HepG2 (cell line): ENCODE measurements at regions not wholly inside any gene's neighbourhood (a gene's known extent, or its start where the extent isn't known, plus 50 kb on each side); places are given as distances from the start of the nearest gene placed in this dataset.

ENCODE experiments used
- ATAC-seq: fragments of 200-7000 bp; cut with Tn5 transposase; 3 replicates; pipeline ENCODE4 v1.9.1; 2020; ENCODE audit warnings: mild to moderate bottlenecking, moderate library complexity
- BruUV-seq: library from RNA; stranded (reverse); fragments of 400-500 nt; replicated peaks from 2 replicates; lab custom pipeline; 2021; lab: Mats Ljungman, UMichigan
- CTCF ChIA-PET: fragments of 300-600 bp; formaldehyde crosslinking; extraction: SDS; loops from one replicate; lab custom pipeline; 2021; ENCODE audit warnings: low total read pairs, inconsistent platforms, low intra/inter-chr PET ratio; lab: Yijun Ruan, JAX
- POLR2A ChIA-PET: fragments of 350-600 bp; sonication (Branson Sonifier 250); formaldehyde crosslinking; loops from one replicate; lab custom pipeline; 2020; ENCODE audit warnings: antibody characterized with exemption, inconsistent platforms; lab: Yijun Ruan, JAX
- DNase-seq: peaks from one replicate; pipeline ENCODE4 v3.0.0-alpha.2; 2015; ENCODE audit warnings: low spot score
- FAIRE-seq: peaks from 3 replicates; lab custom pipeline; 2011; peaks lifted over from hg19 to GRCh38; lab: Jason Lieb, UNC
- H2AFZ ChIP-seq: one replicate; pipeline ENCODE4 v1.6.1; 2011; ENCODE audit warnings: low read length, inconsistent platforms
- H3K27ac ChIP-seq: fragments of 300-600 bp; 3 replicates; pipeline ENCODE4 v1.8.0; 2011; ENCODE audit warnings: mixed run types, mild to moderate bottlenecking, mixed read lengths, low read length, inconsistent platforms; ENCODE audit not compliant: insufficient read depth; ENCODE audit errors: extremely low read length
- H3K27me3 ChIP-seq, 2 experiments: fragments of 200-600 bp in 1 of 2; 2 replicates in 1 of 2; 3 replicates in 1 of 2; pipeline versions ENCODE4 v1.6.0 to v1.8.0; 2011; ENCODE audit warnings: low read length in 2 of 2, mild to moderate bottlenecking in 2 of 2, moderate library complexity in 2 of 2, inconsistent platforms in 1 of 2; ENCODE audit not compliant: insufficient read depth in 2 of 2, control insufficient read depth in 1 of 2
- H3K36me3 ChIP-seq, 2 experiments: fragments of 200-600 bp in 1 of 2; replicated peaks in 1 of 2; 2 replicates in 1 of 2; 3 replicates in 1 of 2; pipeline versions ENCODE4 v1.5.1 to v1.8.0; 2011; ENCODE audit warnings: low read length in 2 of 2, inconsistent platforms in 1 of 2; ENCODE audit not compliant: insufficient read depth in 2 of 2, control insufficient read depth in 1 of 2
- H3K4me1 ChIP-seq: 2 replicates; pipeline ENCODE4 v1.5.1; 2012; ENCODE audit warnings: low read length, inconsistent platforms; ENCODE audit not compliant: insufficient read depth
- H3K4me2 ChIP-seq: 2 replicates; pipeline ENCODE4 v1.6.0; 2011; ENCODE audit warnings: low read depth, low read length, inconsistent platforms
- H3K4me3 ChIP-seq, 3 experiments: fragments of 200-600 bp in 1 of 3; sonication (generic), shearing (Covaris generic) in 1 of 3; replicated peaks in 1 of 3; 2 replicates each; pipeline ENCODE4 v1.5.1; 2011 to 2016; ENCODE audit warnings: low read length in 3 of 3, inconsistent platforms in 2 of 3, low read depth in 2 of 3, mild to moderate bottlenecking in 2 of 3, control low read depth in 1 of 3, mixed read lengths in 1 of 3; ENCODE audit not compliant: insufficient read depth in 1 of 3
- H3K79me2 ChIP-seq: one replicate; pipeline ENCODE4 v1.6.1; 2011; ENCODE audit warnings: low read length, inconsistent platforms; ENCODE audit not compliant: insufficient read depth
- H3K9ac ChIP-seq: 2 replicates; pipeline ENCODE4 v1.6.0; 2011; ENCODE audit warnings: mild to moderate bottlenecking, low read depth, low read length, inconsistent platforms; ENCODE audit not compliant: insufficient read depth
- H3K9me3 ChIP-seq: 2 replicates; pipeline ENCODE4 v1.5.1; 2012; ENCODE audit warnings: mild to moderate bottlenecking, low read length
- H4K20me1 ChIP-seq: 2 replicates; pipeline ENCODE4 v1.6.0; 2011; ENCODE audit warnings: inconsistent platforms, mild to moderate bottlenecking, low read length, moderate library complexity; ENCODE audit not compliant: insufficient read depth
- ARHGAP35 ChIP-seq: sonication (generic); formaldehyde crosslinking; IDR thresholded peaks from 2 replicates; pipeline ENCODE4 v1.9.0; 2022; ENCODE audit warnings: mild to moderate bottlenecking, inconsistent platforms, moderate library complexity, missing genetic modification reagents, borderline replicate concordance
- HNF1A ChIP-seq, 2 experiments: sonication (generic) in 1 of 2; formaldehyde crosslinking in 1 of 2; IDR thresholded peaks; 2 replicates each; pipeline versions ENCODE4 v1.4.0 to v1.6.1; 2016 to 2020; ENCODE audit warnings: borderline replicate concordance in 1 of 2, low read depth in 1 of 2, mild to moderate bottlenecking in 1 of 2, missing genetic modification reagents in 1 of 2
- KAT2B ChIP-seq: fragments of 150-350 bp; IDR thresholded peaks from 2 replicates; pipeline ENCODE4 v1.6.1; 2014; ENCODE audit warnings: low read depth, low read length, borderline replicate concordance
- PAX8 ChIP-seq: sonication (generic); formaldehyde crosslinking; IDR thresholded peaks from 2 replicates; pipeline ENCODE4 v1.8.0; 2022; ENCODE audit warnings: mild to moderate bottlenecking, missing genetic modification reagents, borderline replicate concordance
- SUZ12 ChIP-seq: fragments of 150-350 bp; IDR thresholded peaks from 2 replicates; pipeline ENCODE4 v1.6.1; 2014; ENCODE audit warnings: low read depth, low read length
- TBX2 ChIP-seq: sonication (generic); formaldehyde crosslinking; IDR thresholded peaks from 2 replicates; pipeline ENCODE4 v1.5.0; 2020; ENCODE audit warnings: missing genetic modification reagents, mild to moderate bottlenecking, borderline replicate concordance
- ZBTB1 ChIP-seq: sonication (generic); formaldehyde crosslinking; IDR thresholded peaks from 2 replicates; pipeline ENCODE4 v1.4.0; 2020; ENCODE audit warnings: missing genetic modification reagents, borderline replicate concordance
- ZEB1 ChIP-seq: IDR thresholded peaks from 2 replicates; pipeline ENCODE4 v1.6.1; 2012; ENCODE audit warnings: mild to moderate bottlenecking, low read depth, inconsistent platforms; ENCODE audit not compliant: insufficient replicate concordance
- ZNF333 ChIP-seq: sonication (generic); formaldehyde crosslinking; IDR thresholded peaks from 2 replicates; pipeline ENCODE4 v1.4.0; 2020; ENCODE audit warnings: mild to moderate bottlenecking, missing genetic modification reagents, borderline replicate concordance
- ZNF354B ChIP-seq: sonication (generic); formaldehyde crosslinking; IDR thresholded peaks from 2 replicates; pipeline ENCODE4 v1.8.0; 2022; ENCODE audit warnings: mild to moderate bottlenecking, missing genetic modification reagents
- ZNF580 ChIP-seq: IDR thresholded peaks from 2 replicates; pipeline ENCODE4 v1.6.1; 2016; ENCODE audit warnings: low read depth, borderline replicate concordance
- ZNF639 ChIP-seq: conservative IDR thresholded peaks from 2 replicates; pipeline ENCODE4 v1.6.1; 2018; ENCODE audit warnings: missing genetic modification reagents
- WGBS: methylation state at CpG from one replicate; pipeline ENCODE4 v1.1.6; 2017; ENCODE audit warnings: low lambda C conversion rate; 5-methylcytosine and 5-hydroxymethylcytosine counted together
- in situ Hi-C: cut with HindIII; loops from 2 replicates; pipeline ENCODE4 v1.10.0; 2017; ENCODE audit warnings: low pct_unique_long_range_greater_than_20kb; ENCODE audit not compliant: extremely low pct_ligation_motif_present
- intact Hi-C: fragments of 100-400 bp; cut with micrococcal nuclease; formaldehyde crosslinking; loops from one replicate; pipeline ENCODE4 v1.10.0; 2022; ENCODE audit not compliant: unreplicated experiment

- Histone ChIP-seq H3K9ac (no peak overlapping the region), H3K27me3 (no peaks in the 10 kb centered on the region), H3K4me2 (no peak overlapping the region), H3K4me1 (no peaks in the 10 kb centered on the region), H2AFZ (no peak overlapping the region), H3K27ac (no peak overlapping the region), H3K4me3 (no peak overlapping the region), H4K20me1 (no peaks in the 10 kb centered on the region), H3K36me3 (no peaks in the 10 kb centered on the region), H3K79me2 (no peaks in the 10 kb centered on the region), H3K9me3 (no peaks in the 10 kb centered on the region)
- in situ Hi-C loops = no loop called here
- WGBS = 61% methylated on average over 2 of the region's 2 CpGs
- FAIRE-seq (no peak), DNase-seq (no peak), ATAC-seq (no peak)
- CTCF ChIA-PET = no interaction called here
- POLR2A ChIA-PET = no interaction called here
- no TSS peak for BruUV-seq
- intact Hi-C loops = no loop called here
- TF ChIP-seq ZNF354B (CRISPR knock-in tag) (no peak), ZNF639 (CRISPR knock-in tag) (no peak), PAX8 (CRISPR knock-in tag) (no peak), ZBTB1 (CRISPR knock-in tag) (no peak), ARHGAP35 (CRISPR knock-in tag) (no peak), HNF1A (IDR thresholded peaks at IDR 0.05; ENCODE audit: low read depth) (no peak), HNF1A (CRISPR knock-in tag; IDR thresholded peaks at IDR 0.05; ENCODE audit: borderline replicate concordance) (no peak), ZNF580 (CRISPR knock-in tag) (no peak), SUZ12 (no peak), ZNF333 (CRISPR knock-in tag) (no peak), TBX2 (CRISPR knock-in tag) (no peak), ZEB1 (no peak), KAT2B (no peak)
Measured at GRCh38 chr3:4234889-4235288, 68.3 kb upstream of the SETMAR start.
